Uterus (tissue), 2 donors: ENCODE measurements at regions not wholly inside any gene's neighbourhood (a gene's known extent, or its start where the extent isn't known, plus 50 kb on each side); places are given as distances from the start of the nearest gene placed in this dataset.

ENCODE experiments used
- CTCF ChIP-seq, 4 experiments: fragments of 200-600 bp in 2 of 4; fragments of 450-650 bp in 2 of 4; sonication (generic) in 2 of 4; IDR thresholded peaks; one replicate each; pipeline ENCODE4 v1.5.1; 2016 to 2019; ENCODE audit warnings: antibody characterized with exemption in 4 of 4, mild to moderate bottlenecking in 2 of 4, moderate library complexity in 1 of 4
- POLR2A ChIP-seq, 2 donors: fragments of 450-650 bp; IDR thresholded peaks; one replicate each; pipeline ENCODE4 v1.6.1; 2016; ENCODE audit warnings: antibody characterized with exemption in 2 of 2, mild to moderate bottlenecking in 1 of 2, moderate library complexity in 1 of 2

- TF ChIP-seq CTCF (IDR thresholded peaks at IDR 0.05) (no peak), POLR2A (IDR thresholded peaks at IDR 0.05) (no peak)
Observed at GRCh38 chr13:73323615-73324014, 264.8 kb downstream of the KLF5 start.
